Suprapubic skin (tissue), 4 donors: ENCODE measurements at regions not wholly inside any gene's neighbourhood (a gene's known extent, or its start where the extent isn't known, plus 50 kb on each side); places are given as distances from the start of the nearest gene placed in this dataset.

Experiments used
- CTCF ChIP-seq, 2 donors: fragments of 200-600 bp in 1 of 2; fragments of 450-650 bp in 1 of 2; sonication (generic) in 1 of 2; IDR thresholded peaks; one replicate each; pipeline ENCODE4 v1.5.1; 2016 to 2019; ENCODE audit warnings: antibody characterized with exemption in 2 of 2, mild to moderate bottlenecking in 1 of 2, moderate library complexity in 1 of 2
- EP300 ChIP-seq: sonication (generic); formaldehyde crosslinking; IDR thresholded peaks from one replicate; pipeline ENCODE4 v1.6.1; 2017; ENCODE audit warnings: antibody characterized with exemption
- POLR2A ChIP-seq, 2 donors: fragments of 450-650 bp; IDR thresholded peaks; one replicate each; pipeline ENCODE4 v1.6.1; 2017; ENCODE audit warnings: antibody characterized with exemption in 2 of 2, mild to moderate bottlenecking in 2 of 2, moderate library complexity in 2 of 2
- POLR2AphosphoS5 ChIP-seq, 3 donors: sonication (generic); formaldehyde crosslinking; IDR thresholded peaks; one replicate each; pipeline ENCODE4 v1.6.1; 2017; ENCODE audit warnings: antibody characterized with exemption in 3 of 3

- TF ChIP-seq CTCF (IDR thresholded peaks at IDR 0.05) (no peak), POLR2A (IDR thresholded peaks at IDR 0.05) (no peak), POLR2AphosphoS5 (IDR thresholded peaks at IDR 0.05) (no peak), EP300 (no peak)
Measured at GRCh38 chr6:159462431-159462830, 230.6 kb downstream of the SOD2 start.
